ENCODE measurements at regions not wholly inside any gene's neighbourhood (a gene's known extent, or its start where the extent isn't known, plus 50 kb on each side); places are given as distances from the start of the nearest gene placed in this dataset.

DNA sequence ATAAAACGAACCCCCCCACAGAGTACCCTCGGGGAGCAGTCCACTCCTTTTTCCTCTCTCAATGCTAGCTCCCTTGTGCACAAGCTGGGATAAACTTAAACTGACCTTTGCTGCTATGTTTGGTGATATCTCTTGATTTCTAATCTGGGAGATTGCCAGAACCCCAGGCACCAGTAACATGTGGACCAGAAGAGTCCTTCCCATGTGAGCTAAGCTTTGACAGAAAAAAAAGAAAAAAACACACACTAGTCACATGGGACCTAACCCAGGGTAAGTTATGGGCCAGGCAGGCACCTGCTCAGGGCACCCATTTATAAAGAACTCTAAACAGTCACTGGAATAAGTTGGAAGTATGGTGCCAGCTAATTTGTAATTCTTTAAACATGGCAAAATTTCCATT, 242.6 kb downstream of the EN1 start:
- no peak for TF ChIP-seq POLR2AphosphoS5 (IDR thresholded peaks at IDR 0.05)
- TF ChIP-seq, protein P1, sequence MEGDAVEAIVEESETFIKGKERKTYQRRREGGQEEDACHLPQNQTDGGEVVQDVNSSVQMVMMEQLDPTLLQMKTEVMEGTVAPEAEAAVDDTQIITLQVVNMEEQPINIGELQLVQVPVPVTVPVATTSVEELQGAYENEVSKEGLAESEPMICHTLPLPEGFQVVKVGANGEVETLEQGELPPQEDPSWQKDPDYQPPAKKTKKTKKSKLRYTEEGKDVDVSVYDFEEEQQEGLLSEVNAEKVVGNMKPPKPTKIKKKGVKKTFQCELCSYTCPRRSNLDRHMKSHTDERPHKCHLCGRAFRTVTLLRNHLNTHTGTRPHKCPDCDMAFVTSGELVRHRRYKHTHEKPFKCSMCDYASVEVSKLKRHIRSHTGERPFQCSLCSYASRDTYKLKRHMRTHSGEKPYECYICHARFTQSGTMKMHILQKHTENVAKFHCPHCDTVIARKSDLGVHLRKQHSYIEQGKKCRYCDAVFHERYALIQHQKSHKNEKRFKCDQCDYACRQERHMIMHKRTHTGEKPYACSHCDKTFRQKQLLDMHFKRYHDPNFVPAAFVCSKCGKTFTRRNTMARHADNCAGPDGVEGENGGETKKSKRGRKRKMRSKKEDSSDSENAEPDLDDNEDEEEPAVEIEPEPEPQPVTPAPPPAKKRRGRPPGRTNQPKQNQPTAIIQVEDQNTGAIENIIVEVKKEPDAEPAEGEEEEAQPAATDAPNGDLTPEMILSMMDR (IDR thresholded peaks at IDR 0.05; ENCODE audit: poor library complexity, severe bottlenecking), result no peak
